SK-N-SH (cell line): ENCODE measurements at regions not wholly inside any gene's neighbourhood (a gene's known extent, or its start where the extent isn't known, plus 50 kb on each side); places are given as distances from the start of the nearest gene placed in this dataset.

Experiments used
- CTCF ChIA-PET: fragments of 300-600, 350-600 bp; formaldehyde crosslinking; extraction: SDS; loops from one replicate; lab custom pipeline; 2021; lab: Yijun Ruan, JAX
- POLR2A ChIA-PET: fragments of 350-600 bp; sonication (Branson Sonifier 250); formaldehyde crosslinking; extraction: SDS; loops from one replicate; lab custom pipeline; 2020; ENCODE audit warnings: antibody characterized with exemption, inconsistent platforms; lab: Yijun Ruan, JAX
- DNase-seq: peaks from one replicate; pipeline ENCODE4 v3.0.0; 2012
- H2AFZ ChIP-seq: fragments of 200-600 bp; sonication (generic); 2 replicates; pipeline ENCODE4 v1.8.1; 2016; ENCODE audit warnings: antibody characterized with exemption, mild to moderate bottlenecking, low read depth
- H3F3A ChIP-seq: fragments of 200-600 bp; sonication (generic); replicated peaks from 2 replicates; pipeline ENCODE3; 2016; ENCODE audit warnings: antibody characterized with exemption, mild to moderate bottlenecking; ENCODE audit not compliant: insufficient read depth
- H3K27ac ChIP-seq, 2 experiments: fragments of 200-500 bp in 1 of 2; fragments of 200-600 bp in 1 of 2; sonication (Bioruptor generic) in 1 of 2; sonication (generic), shearing (Covaris generic) in 1 of 2; 2 replicates each; pipeline versions ENCODE4 v1.5.1 to v1.6.1; 2014 to 2016; ENCODE audit warnings: low read depth in 2 of 2, inconsistent platforms in 1 of 2, low read length in 1 of 2, mild to moderate bottlenecking in 1 of 2, mixed read lengths in 1 of 2
- H3K27me3 ChIP-seq: fragments of 200-600 bp; sonication (generic), shearing (Covaris generic); 2 replicates; pipeline ENCODE4 v1.6.1; 2016; ENCODE audit warnings: mixed run types; ENCODE audit not compliant: insufficient read depth
- H3K36me3 ChIP-seq, 2 experiments: fragments of 200-500 bp in 1 of 2; fragments of 200-600 bp in 1 of 2; sonication (Bioruptor generic) in 1 of 2; sonication (generic) in 1 of 2; replicated peaks in 1 of 2; 2 replicates each; pipeline versions ENCODE3 to v1.5.1; 2014 to 2016; ENCODE audit warnings: low read length in 1 of 2, mild to moderate bottlenecking in 1 of 2; ENCODE audit not compliant: insufficient read depth in 2 of 2, control insufficient read depth in 1 of 2
- H3K4me1 ChIP-seq, 2 experiments: fragments of 200-500 bp in 1 of 2; fragments of 200-600 bp in 1 of 2; sonication (Bioruptor generic) in 1 of 2; sonication (generic), shearing (Covaris generic) in 1 of 2; 2 replicates each; pipeline versions ENCODE4 v1.5.1 to v1.6.1; 2014 to 2016; ENCODE audit warnings: low read depth in 1 of 2, low read length in 1 of 2, mixed run types in 1 of 2; ENCODE audit not compliant: insufficient read depth in 2 of 2, control insufficient read depth in 1 of 2
- H3K4me2 ChIP-seq: fragments of 200-600 bp; sonication (generic), shearing (Covaris generic); 2 replicates; pipeline ENCODE4 v1.6.1; 2017; ENCODE audit warnings: mixed run types
- H3K4me3 ChIP-seq, 2 experiments: fragments of 200-500 bp in 1 of 2; fragments of 200-600 bp in 1 of 2; sonication (Bioruptor generic) in 1 of 2; sonication (generic), shearing (Covaris generic) in 1 of 2; 2 replicates each; pipeline versions ENCODE4 v1.5.1 to v1.8.1; 2014 to 2016; ENCODE audit warnings: low read depth in 2 of 2, inconsistent platforms in 1 of 2, low read length in 1 of 2, mild to moderate bottlenecking in 1 of 2, mixed read lengths in 1 of 2, moderate library complexity in 1 of 2
- H3K79me2 ChIP-seq: fragments of 200-600 bp; sonication (generic); 2 replicates; pipeline ENCODE4 v1.8.1; 2017; ENCODE audit warnings: mild to moderate bottlenecking; ENCODE audit not compliant: insufficient read depth
- H3K9ac ChIP-seq: fragments of 200-600 bp; sonication (generic); 2 replicates; pipeline ENCODE4 v1.6.1; 2017; ENCODE audit warnings: mixed run types
- H3K9me2 ChIP-seq: fragments of 200-600 bp; sonication (generic); 2 replicates; pipeline ENCODE4 v1.6.1; 2017; ENCODE audit warnings: mixed run types
- H3K9me3 ChIP-seq: fragments of 200-600 bp; sonication (generic); 2 replicates; pipeline ENCODE4 v1.6.1; 2017; ENCODE audit warnings: mixed run types, mild to moderate bottlenecking, moderate library complexity
- H4K20me1 ChIP-seq: fragments of 200-600 bp; sonication (generic); 2 replicates; pipeline ENCODE4 v1.6.1; 2017; ENCODE audit warnings: mild to moderate bottlenecking, mixed run types; ENCODE audit not compliant: insufficient read depth
- CHD2 ChIP-seq: fragments of 150-350 bp; IDR thresholded peaks from 2 replicates; pipeline ENCODE4 v1.6.1; 2018; ENCODE audit warnings: low read length; ENCODE audit not compliant: partially characterized antibody
- ELF1 ChIP-seq: IDR thresholded peaks from 2 replicates; pipeline ENCODE4 v1.4.0; 2012
- EP300 ChIP-seq, 2 experiments: IDR thresholded peaks; 2 replicates each; pipeline versions ENCODE4 v1.4.0 to v1.6.1; 2012; ENCODE audit warnings: borderline replicate concordance in 1 of 2, low read depth in 1 of 2, low read length in 1 of 2
- FOSL2 ChIP-seq: IDR thresholded peaks from 2 replicates; pipeline ENCODE4 v1.4.0; 2012; ENCODE audit warnings: low read depth, mild to moderate bottlenecking, moderate library complexity, borderline replicate concordance
- FOXM1 ChIP-seq: IDR thresholded peaks from 2 replicates; pipeline ENCODE4 v1.4.0; 2012; ENCODE audit warnings: low read depth, mild to moderate bottlenecking
- JUND ChIP-seq: IDR thresholded peaks from 2 replicates; pipeline ENCODE4 v1.4.0; 2012
- MEF2A ChIP-seq: IDR thresholded peaks from 2 replicates; pipeline ENCODE4 v1.4.0; 2012; ENCODE audit warnings: low read depth, borderline replicate concordance
- NRF1 ChIP-seq: IDR thresholded peaks from 2 replicates; pipeline ENCODE4 v1.6.1; 2012; ENCODE audit warnings: low read depth, mild to moderate bottlenecking, low read length
- RAD21 ChIP-seq: IDR thresholded peaks from 2 replicates; pipeline ENCODE4 v1.6.1; 2012; ENCODE audit warnings: mild to moderate bottlenecking, low read length
- RXRA ChIP-seq: IDR thresholded peaks from 2 replicates; pipeline ENCODE4 v1.4.0; 2012; ENCODE audit warnings: low read depth, mild to moderate bottlenecking, borderline replicate concordance
- SMC3 ChIP-seq: IDR thresholded peaks from 2 replicates; pipeline ENCODE4 v1.6.1; 2012; ENCODE audit warnings: low read depth, low read length, improper control_type of control experiment
- TAF1 ChIP-seq: IDR thresholded peaks from 2 replicates; pipeline ENCODE4 v1.6.1; 2012; ENCODE audit warnings: low read depth, mild to moderate bottlenecking, low read length, moderate library complexity, borderline replicate concordance
- TEAD4 ChIP-seq: IDR thresholded peaks from 2 replicates; pipeline ENCODE4 v1.4.0; 2012; ENCODE audit warnings: mild to moderate bottlenecking, borderline replicate concordance; ENCODE audit not compliant: insufficient read depth
- WGBS: methylation state at CpG from one replicate; pipeline ENCODE4 v1.1.6; 2017; ENCODE audit warnings: low lambda C conversion rate; 5-methylcytosine and 5-hydroxymethylcytosine counted together
- TF ChIP-seq, protein P1 (sequence below): IDR thresholded peaks from 2 replicates; pipeline ENCODE4 v1.4.0; 2012; ENCODE audit warnings: low read depth, borderline replicate concordance
- TF ChIP-seq, protein P2 (sequence below): fragments of 150-350 bp; IDR thresholded peaks from 2 replicates; pipeline ENCODE4 v1.6.1; 2017; ENCODE audit warnings: antibody characterized with exemption, low read length, low read depth, borderline replicate concordance
- TF ChIP-seq, protein P3 (sequence below): IDR thresholded peaks from 2 replicates; pipeline ENCODE4 v1.6.1; 2012; ENCODE audit warnings: mild to moderate bottlenecking, low read depth, low read length, moderate library complexity
- TF ChIP-seq, protein P4 (sequence below): IDR thresholded peaks from 2 replicates; pipeline ENCODE4 v1.4.0; 2012; ENCODE audit warnings: low read depth, borderline replicate concordance

DNA sequence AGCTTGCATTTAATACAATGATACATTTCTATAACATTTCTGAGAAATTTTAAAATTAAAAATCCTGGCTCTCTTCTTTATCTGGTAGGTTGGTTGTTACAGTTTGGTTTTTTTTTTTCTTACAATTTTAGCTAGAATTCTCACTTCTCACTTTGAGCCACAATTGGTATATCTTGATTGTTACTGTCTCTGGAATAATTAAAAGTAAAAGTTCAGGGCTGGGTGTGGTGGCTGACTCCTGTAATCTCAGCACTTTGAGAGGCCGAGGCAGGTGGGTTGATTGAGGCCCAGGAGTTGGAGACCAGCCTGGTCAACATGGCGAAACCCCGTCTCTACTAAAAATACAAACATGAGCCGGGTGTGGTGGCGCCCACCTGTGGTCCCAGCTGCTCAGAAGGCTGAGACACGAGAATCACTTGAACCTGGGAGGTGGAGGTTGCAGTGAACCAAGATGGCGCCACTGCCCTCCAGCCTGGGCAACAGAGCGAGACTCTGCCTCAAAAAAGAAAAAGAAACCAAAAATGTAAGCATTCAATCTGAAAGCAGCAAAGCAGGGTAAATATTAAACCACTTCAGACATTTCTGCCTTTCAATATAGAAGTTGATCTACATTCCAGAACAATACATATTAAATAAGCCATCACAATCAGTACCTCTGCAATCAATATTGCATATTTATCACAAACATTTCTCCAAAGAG, 88.6 kb upstream of the PFKP start:
- WGBS = 81% methylated on average over 8 of the region's 8 CpGs
- no peaks in the 10 kb centered on the region for H3K79me2 ChIP-seq
- no peak overlapping the region for H3K9ac ChIP-seq
- no peak overlapping the region for H3K4me3 ChIP-seq
- no peaks in the 10 kb centered on the region for H3K9me3 ChIP-seq
- no peaks in the 10 kb centered on the region for H4K20me1 ChIP-seq
- no peaks in the 10 kb centered on the region for H3K36me3 ChIP-seq
- TF ChIP-seq, protein P1, sequence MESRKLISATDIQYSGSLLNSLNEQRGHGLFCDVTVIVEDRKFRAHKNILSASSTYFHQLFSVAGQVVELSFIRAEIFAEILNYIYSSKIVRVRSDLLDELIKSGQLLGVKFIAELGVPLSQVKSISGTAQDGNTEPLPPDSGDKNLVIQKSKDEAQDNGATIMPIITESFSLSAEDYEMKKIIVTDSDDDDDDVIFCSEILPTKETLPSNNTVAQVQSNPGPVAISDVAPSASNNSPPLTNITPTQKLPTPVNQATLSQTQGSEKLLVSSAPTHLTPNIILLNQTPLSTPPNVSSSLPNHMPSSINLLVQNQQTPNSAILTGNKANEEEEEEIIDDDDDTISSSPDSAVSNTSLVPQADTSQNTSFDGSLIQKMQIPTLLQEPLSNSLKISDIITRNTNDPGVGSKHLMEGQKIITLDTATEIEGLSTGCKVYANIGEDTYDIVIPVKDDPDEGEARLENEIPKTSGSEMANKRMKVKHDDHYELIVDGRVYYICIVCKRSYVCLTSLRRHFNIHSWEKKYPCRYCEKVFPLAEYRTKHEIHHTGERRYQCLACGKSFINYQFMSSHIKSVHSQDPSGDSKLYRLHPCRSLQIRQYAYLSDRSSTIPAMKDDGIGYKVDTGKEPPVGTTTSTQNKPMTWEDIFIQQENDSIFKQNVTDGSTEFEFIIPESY = no peak
- TF ChIP-seq FOXM1 (no peak), NRF1 (no peak), FOSL2 (no peak), EP300 (IDR thresholded peaks at IDR 0.05; ENCODE audit: borderline replicate concordance in 1 of 2, low read depth in 1 of 2, low read length in 1 of 2) (no peak), MEF2A (no peak), CHD2 (no peak), RXRA (no peak), JUND (no peak), RAD21 (no peak), SMC3 (no peak), TEAD4 (no peak), ELF1 (no peak), TAF1 (no peak)
- TF ChIP-seq, protein P2, sequence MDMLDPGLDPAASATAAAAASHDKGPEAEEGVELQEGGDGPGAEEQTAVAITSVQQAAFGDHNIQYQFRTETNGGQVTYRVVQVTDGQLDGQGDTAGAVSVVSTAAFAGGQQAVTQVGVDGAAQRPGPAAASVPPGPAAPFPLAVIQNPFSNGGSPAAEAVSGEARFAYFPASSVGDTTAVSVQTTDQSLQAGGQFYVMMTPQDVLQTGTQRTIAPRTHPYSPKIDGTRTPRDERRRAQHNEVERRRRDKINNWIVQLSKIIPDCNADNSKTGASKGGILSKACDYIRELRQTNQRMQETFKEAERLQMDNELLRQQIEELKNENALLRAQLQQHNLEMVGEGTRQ = no peak
- TF ChIP-seq, protein P3, sequence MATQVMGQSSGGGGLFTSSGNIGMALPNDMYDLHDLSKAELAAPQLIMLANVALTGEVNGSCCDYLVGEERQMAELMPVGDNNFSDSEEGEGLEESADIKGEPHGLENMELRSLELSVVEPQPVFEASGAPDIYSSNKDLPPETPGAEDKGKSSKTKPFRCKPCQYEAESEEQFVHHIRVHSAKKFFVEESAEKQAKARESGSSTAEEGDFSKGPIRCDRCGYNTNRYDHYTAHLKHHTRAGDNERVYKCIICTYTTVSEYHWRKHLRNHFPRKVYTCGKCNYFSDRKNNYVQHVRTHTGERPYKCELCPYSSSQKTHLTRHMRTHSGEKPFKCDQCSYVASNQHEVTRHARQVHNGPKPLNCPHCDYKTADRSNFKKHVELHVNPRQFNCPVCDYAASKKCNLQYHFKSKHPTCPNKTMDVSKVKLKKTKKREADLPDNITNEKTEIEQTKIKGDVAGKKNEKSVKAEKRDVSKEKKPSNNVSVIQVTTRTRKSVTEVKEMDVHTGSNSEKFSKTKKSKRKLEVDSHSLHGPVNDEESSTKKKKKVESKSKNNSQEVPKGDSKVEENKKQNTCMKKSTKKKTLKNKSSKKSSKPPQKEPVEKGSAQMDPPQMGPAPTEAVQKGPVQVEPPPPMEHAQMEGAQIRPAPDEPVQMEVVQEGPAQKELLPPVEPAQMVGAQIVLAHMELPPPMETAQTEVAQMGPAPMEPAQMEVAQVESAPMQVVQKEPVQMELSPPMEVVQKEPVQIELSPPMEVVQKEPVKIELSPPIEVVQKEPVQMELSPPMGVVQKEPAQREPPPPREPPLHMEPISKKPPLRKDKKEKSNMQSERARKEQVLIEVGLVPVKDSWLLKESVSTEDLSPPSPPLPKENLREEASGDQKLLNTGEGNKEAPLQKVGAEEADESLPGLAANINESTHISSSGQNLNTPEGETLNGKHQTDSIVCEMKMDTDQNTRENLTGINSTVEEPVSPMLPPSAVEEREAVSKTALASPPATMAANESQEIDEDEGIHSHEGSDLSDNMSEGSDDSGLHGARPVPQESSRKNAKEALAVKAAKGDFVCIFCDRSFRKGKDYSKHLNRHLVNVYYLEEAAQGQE = no peak
- TF ChIP-seq, protein P4, sequence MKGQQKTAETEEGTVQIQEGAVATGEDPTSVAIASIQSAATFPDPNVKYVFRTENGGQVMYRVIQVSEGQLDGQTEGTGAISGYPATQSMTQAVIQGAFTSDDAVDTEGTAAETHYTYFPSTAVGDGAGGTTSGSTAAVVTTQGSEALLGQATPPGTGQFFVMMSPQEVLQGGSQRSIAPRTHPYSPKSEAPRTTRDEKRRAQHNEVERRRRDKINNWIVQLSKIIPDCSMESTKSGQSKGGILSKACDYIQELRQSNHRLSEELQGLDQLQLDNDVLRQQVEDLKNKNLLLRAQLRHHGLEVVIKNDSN = no peak
- H3K27me3 ChIP-seq = no peaks in the 10 kb centered on the region
- DNase-seq = no peak
- no peak overlapping the region for H3K4me2 ChIP-seq
- H3K27ac ChIP-seq = no peak overlapping the region
- peak overlapping the region; percentile 54; the same call in 1 of the 2 replicates for H2AFZ ChIP-seq
- peaks cover 14% of the 10 kb centered on the region for H3F3A ChIP-seq
- peaks cover 0 to 13% of the 10 kb centered on the region in 2 experiments; a peak in 1 of 4 replicates for H3K4me1 ChIP-seq
- no peaks in the 10 kb centered on the region for H3K9me2 ChIP-seq
- CTCF ChIA-PET = interaction anchor here (1.0 to 2.7 kb wide), 6 partner anchors 10 to 1224 kb away, joined by 3 to 16 read pairs (median 6); no protein-coding TSS in a partner anchor
- POLR2A ChIA-PET = no interaction called here
